K562 (cell line): ENCODE measurements at regions not wholly inside any gene's neighbourhood (a gene's known extent, or its start where the extent isn't known, plus 50 kb on each side); places are given as distances from the start of the nearest gene placed in this dataset.

Experiments used
- ATAC-seq: fragments of 200-7000 bp; cut with Tn5 transposase; 3 replicates; pipeline ENCODE4 v1.9.1; 2020; ENCODE audit warnings: moderate library complexity
- BruUV-seq: library from RNA; stranded (reverse); fragments of 400-500 nt; replicated peaks from 2 replicates; lab custom pipeline; 2021; lab: Mats Ljungman, UMichigan
- CTCF ChIA-PET: fragments of 300-600 bp; formaldehyde crosslinking; extraction: SDS; loops from one replicate; lab custom pipeline; 2021; ENCODE audit warnings: low intra/inter-chr PET ratio; lab: Yijun Ruan, JAX
- POLR2A ChIA-PET: fragments of 300-600, 350-650 bp; sonication (Branson Sonifier 250); formaldehyde crosslinking; extraction: SDS; loops from one replicate; lab custom pipeline; 2021; ENCODE audit warnings: antibody characterized with exemption, inconsistent platforms; lab: Yijun Ruan, JAX
- DNase-seq, 4 experiments: peaks; one replicate each; pipeline versions ENCODE4 v3.0.0 to v3.0.0-alpha.2; 2011 to 2018; ENCODE audit warnings: low spot score in 3 of 4, mixed read lengths in 3 of 4; ENCODE audit errors: extremely low read depth in 1 of 4
- FAIRE-seq: peaks from 2 replicates; lab custom pipeline; 2011; peaks lifted over from hg19 to GRCh38; lab: Jason Lieb, UNC
- H2AFZ ChIP-seq: 2 replicates; pipeline ENCODE4 v1.6.0; 2011; ENCODE audit warnings: low read depth, low read length, control low read depth, inconsistent platforms
- H3K27ac ChIP-seq: fragments of 200-600 bp; 3 replicates; pipeline ENCODE4 v1.8.0; 2011; ENCODE audit warnings: low read depth, mild to moderate bottlenecking, control low read depth, inconsistent platforms, low read length, moderate library complexity, mixed read lengths; ENCODE audit errors: extremely low read depth
- H3K27me3 ChIP-seq, 2 experiments: fragments of 300-600 bp in 1 of 2; 2 replicates in 1 of 2; 3 replicates in 1 of 2; pipeline versions ENCODE4 v1.6.0 to v1.8.0; 2011; ENCODE audit warnings: inconsistent platforms in 2 of 2, low read length in 2 of 2, mild to moderate bottlenecking in 1 of 2, mixed read lengths in 1 of 2, moderate library complexity in 1 of 2; ENCODE audit not compliant: control insufficient read depth in 2 of 2, insufficient read depth in 2 of 2
- H3K36me3 ChIP-seq: fragments of 300-600 bp; 3 replicates; pipeline ENCODE4 v1.8.0; 2011; ENCODE audit warnings: mild to moderate bottlenecking, low read length, inconsistent platforms; ENCODE audit not compliant: control insufficient read depth, insufficient read depth
- H3K4me1 ChIP-seq, 2 experiments: fragments of 200-600 bp in 1 of 2; replicated peaks in 1 of 2; 2 replicates in 1 of 2; 3 replicates in 1 of 2; pipeline versions ENCODE4 v1.5.1 to v1.8.0; 2011; ENCODE audit warnings: inconsistent platforms in 2 of 2, low read length in 2 of 2, mild to moderate bottlenecking in 1 of 2, mixed read lengths in 1 of 2, moderate library complexity in 1 of 2; ENCODE audit not compliant: control insufficient read depth in 2 of 2, insufficient read depth in 2 of 2
- H3K4me2 ChIP-seq: 2 replicates; pipeline ENCODE4 v1.6.1; 2011; ENCODE audit warnings: low read length, control low read depth, inconsistent platforms, mixed read lengths; ENCODE audit not compliant: insufficient read depth
- H3K4me3 ChIP-seq: fragments of 200-600 bp; sonication (generic), shearing (Covaris generic); 2 replicates; pipeline ENCODE4 v1.5.1; 2016; ENCODE audit warnings: control low read depth, inconsistent platforms
- H3K79me2 ChIP-seq: fragments of 200-600 bp; 3 replicates; pipeline ENCODE4 v1.8.0; 2011; ENCODE audit warnings: low read length, inconsistent platforms; ENCODE audit not compliant: control insufficient read depth, insufficient read depth
- H3K9ac ChIP-seq, 2 experiments: 2 replicates each; pipeline versions ENCODE4 v1.6.0 to v1.6.1; 2011; ENCODE audit warnings: low read depth in 2 of 2, low read length in 2 of 2, control low read depth in 1 of 2, inconsistent platforms in 1 of 2, mild to moderate bottlenecking in 1 of 2, mixed read lengths in 1 of 2; ENCODE audit not compliant: insufficient read depth in 1 of 2
- H3K9me1 ChIP-seq: one replicate; pipeline ENCODE4 v1.6.0; 2011; ENCODE audit warnings: inconsistent platforms, mild to moderate bottlenecking, low read length, moderate library complexity; ENCODE audit not compliant: control insufficient read depth, insufficient read depth
- H3K9me3 ChIP-seq: replicated peaks from 2 replicates; pipeline ENCODE4 v1.5.1; 2011; ENCODE audit warnings: low read depth, low read length, inconsistent platforms; ENCODE audit not compliant: control insufficient read depth, insufficient read depth
- H4K20me1 ChIP-seq: replicated peaks from 2 replicates; pipeline ENCODE4 v1.6.1; 2011; ENCODE audit warnings: low read length, inconsistent platforms, mixed read lengths; ENCODE audit not compliant: control insufficient read depth, insufficient read depth
- EP300 ChIP-seq: IDR thresholded peaks from 2 replicates; pipeline ENCODE4 v1.6.1; 2012; ENCODE audit warnings: low read length, improper control_type of control experiment
- MAFK ChIP-seq: IDR thresholded peaks from 2 replicates; pipeline ENCODE4 v1.6.1; 2011; ENCODE audit warnings: low read length, improper control_type of control experiment
- WGBS: fragments of 100-300 bp; shearing (Covaris generic); methylation state at CpG from one replicate; pipeline ENCODE4 v1.1.6; 2016; ENCODE audit warnings: low coverage, mixed read lengths; ENCODE audit not compliant: insufficient coverage; ENCODE audit errors: missing lambda C conversion rate; 5-methylcytosine and 5-hydroxymethylcytosine counted together
- in situ Hi-C: fragments of 300-500 bp; cut with MboI; formaldehyde crosslinking; loops from 4 replicates; pipeline ENCODE4 v1.15.0; 2018; ENCODE audit warnings: inconsistent platforms, mixed read lengths
- intact Hi-C: fragments of 100-400 bp; cut with micrococcal nuclease; formaldehyde crosslinking; loops from 2 replicates; pipeline ENCODE4 v1.14.2; 2022
- TF ChIP-seq, protein P1 (sequence below), 2 experiments: fragments of 450-650 bp in 1 of 2; IDR thresholded peaks; 2 replicates each; pipeline ENCODE4 v1.6.1; 2011 to 2017; ENCODE audit warnings: low read depth in 2 of 2, antibody characterized with exemption in 1 of 2, borderline replicate concordance in 1 of 2, low read length in 1 of 2, mild to moderate bottlenecking in 1 of 2, mixed read lengths in 1 of 2; ENCODE audit not compliant: control insufficient read depth in 1 of 2

DNA sequence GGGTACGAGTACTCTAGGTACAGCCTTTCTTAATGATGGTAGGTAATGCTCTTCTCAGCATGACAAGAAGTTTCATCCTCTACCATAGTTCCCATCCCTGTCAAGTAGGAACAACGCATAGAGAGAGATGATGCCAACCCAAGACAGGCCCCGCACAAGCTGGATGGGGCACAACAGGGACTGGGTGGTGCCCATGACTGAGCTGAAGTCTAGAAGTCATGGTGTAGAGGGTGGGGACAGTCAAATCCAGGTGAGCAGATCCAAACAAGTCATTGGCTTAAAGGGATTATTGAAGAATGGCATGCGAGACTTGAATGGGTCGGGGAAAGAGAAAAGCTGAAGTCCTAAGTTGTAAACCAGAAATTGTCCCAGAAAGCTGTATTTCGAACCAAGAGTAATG is 84.2 kb upstream of the MDM1 start:
- H2AFZ ChIP-seq = no peak overlapping the region
- no peaks in the 10 kb centered on the region for H3K36me3 ChIP-seq
- TF ChIP-seq, protein P1, sequence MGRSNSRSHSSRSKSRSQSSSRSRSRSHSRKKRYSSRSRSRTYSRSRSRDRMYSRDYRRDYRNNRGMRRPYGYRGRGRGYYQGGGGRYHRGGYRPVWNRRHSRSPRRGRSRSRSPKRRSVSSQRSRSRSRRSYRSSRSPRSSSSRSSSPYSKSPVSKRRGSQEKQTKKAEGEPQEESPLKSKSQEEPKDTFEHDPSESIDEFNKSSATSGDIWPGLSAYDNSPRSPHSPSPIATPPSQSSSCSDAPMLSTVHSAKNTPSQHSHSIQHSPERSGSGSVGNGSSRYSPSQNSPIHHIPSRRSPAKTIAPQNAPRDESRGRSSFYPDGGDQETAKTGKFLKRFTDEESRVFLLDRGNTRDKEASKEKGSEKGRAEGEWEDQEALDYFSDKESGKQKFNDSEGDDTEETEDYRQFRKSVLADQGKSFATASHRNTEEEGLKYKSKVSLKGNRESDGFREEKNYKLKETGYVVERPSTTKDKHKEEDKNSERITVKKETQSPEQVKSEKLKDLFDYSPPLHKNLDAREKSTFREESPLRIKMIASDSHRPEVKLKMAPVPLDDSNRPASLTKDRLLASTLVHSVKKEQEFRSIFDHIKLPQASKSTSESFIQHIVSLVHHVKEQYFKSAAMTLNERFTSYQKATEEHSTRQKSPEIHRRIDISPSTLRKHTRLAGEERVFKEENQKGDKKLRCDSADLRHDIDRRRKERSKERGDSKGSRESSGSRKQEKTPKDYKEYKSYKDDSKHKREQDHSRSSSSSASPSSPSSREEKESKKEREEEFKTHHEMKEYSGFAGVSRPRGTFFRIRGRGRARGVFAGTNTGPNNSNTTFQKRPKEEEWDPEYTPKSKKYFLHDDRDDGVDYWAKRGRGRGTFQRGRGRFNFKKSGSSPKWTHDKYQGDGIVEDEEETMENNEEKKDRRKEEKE (IDR thresholded peaks at IDR 0.05; ENCODE audit: borderline replicate concordance in 1 of 2, control insufficient read depth in 1 of 2, low read depth in 2 of 2, low read length in 1 of 2) = no peak
- TF ChIP-seq MAFK (no peak), EP300 (no peak)
- no TSS peak for BruUV-seq
- no peaks in the 10 kb centered on the region for H3K9me3 ChIP-seq
- no peak overlapping the region for H3K4me3 ChIP-seq
- H3K27ac ChIP-seq = no peak overlapping the region
- WGBS = 21% methylated on average over 5 of the region's 6 CpGs
- no peaks in the 10 kb centered on the region for H3K79me2 ChIP-seq
- H3K4me2 ChIP-seq = no peak overlapping the region
- in situ Hi-C loops = no loop called here
- no peaks in the 10 kb centered on the region for H4K20me1 ChIP-seq
- POLR2A ChIA-PET = interaction anchor here (0.5 to 1.6 kb wide), 3 partner anchors 9 to 753 kb away, joined by 3 to 5 read pairs (median 4); no protein-coding TSS in a partner anchor
- H3K4me1 ChIP-seq = no peaks in the 10 kb centered on the region
- FAIRE-seq (no peak), DNase-seq (no peak), ATAC-seq (no peak)
- H3K9ac ChIP-seq = no peak overlapping the region
- intact Hi-C loops = no loop called here
- no peaks in the 10 kb centered on the region for H3K9me1 ChIP-seq
- CTCF ChIA-PET = no interaction called here
- H3K27me3 ChIP-seq = peaks cover 0 to 5% of the 10 kb centered on the region in 2 experiments; a peak in 3 of 5 replicates
